LNCAP (cell line): ENCODE measurements at regions not wholly inside any gene's neighbourhood (a gene's known extent, or its start where the extent isn't known, plus 50 kb on each side); places are given as distances from the start of the nearest gene placed in this dataset.

Source experiments
- CTCF ChIP-seq: fragments of 450-650 bp; IDR thresholded peaks from 2 replicates; pipeline ENCODE4 v1.5.1; 2017; ENCODE audit warnings: mild to moderate bottlenecking

- peak; percentile 29; the same call in 1 of the 2 replicates for TF ChIP-seq CTCF
These were observed 463.9 kb upstream of the MIR17HG start for GRCh38 chr13:90883592-90883991.

GRCh38 chr13:90884066-90884465, 463.4 kb upstream of the MIR17HG start:
- no peak for TF ChIP-seq CTCF

- no peak for TF ChIP-seq CTCF
These were observed 457.3 kb upstream of the MIR17HG start for GRCh38 chr13:90889906-90890834.

GRCh38 chr13:90891329-90891728, 456.2 kb upstream of the MIR17HG start:
- no peak for TF ChIP-seq CTCF

- TF ChIP-seq CTCF: no peak
These were observed 451.5 kb upstream of the MIR17HG start for GRCh38 chr13:90896002-90896401.

GRCh38 chr13:90898811-90899210, 448.7 kb upstream of the MIR17HG start:
- no peak for TF ChIP-seq CTCF

- no peak for TF ChIP-seq CTCF
These were observed 448.1 kb upstream of the MIR17HG start for GRCh38 chr13:90899416-90899815.
